GM23248 (cell line): ENCODE measurements at regions not wholly inside any gene's neighbourhood (a gene's known extent, or its start where the extent isn't known, plus 50 kb on each side); places are given as distances from the start of the nearest gene placed in this dataset.

Experiments
- EZH2 ChIP-seq: fragments of 200-600 bp; sonication (generic); IDR thresholded peaks from 2 replicates; pipeline ENCODE4 v1.6.1; 2018; ENCODE audit warnings: antibody characterized with exemption, mild to moderate bottlenecking; ENCODE audit not compliant: insufficient read depth, poor library complexity, severe bottlenecking
- EZH2phosphoT487 ChIP-seq: fragments of 200-600 bp; sonication (generic); IDR thresholded peaks from 2 replicates; pipeline ENCODE4 v1.6.1; 2018; ENCODE audit warnings: antibody characterized with exemption, moderate library complexity, mild to moderate bottlenecking, low read depth; ENCODE audit not compliant: insufficient read depth

GRCh38 chr2:101558740-101559525 is 84.0 kb upstream of the RFX8 start:
- no peak for TF ChIP-seq EZH2
- no peak for TF ChIP-seq EZH2phosphoT487
